NCI-H2029 treated with DMSO at 0.1 percent for 48 hours (cell line): ENCODE measurements at regions not wholly inside any gene's neighbourhood (a gene's known extent, or its start where the extent isn't known, plus 50 kb on each side); places are given as distances from the start of the nearest gene placed in this dataset.
A peak's percentile ranks its signal among the peaks of the same experiment; 100 is the strongest.

Source experiments
- DNase-seq: peaks from one replicate; lab custom pipeline; 2025; lab: John Stamatoyannopoulos, UW

DNA sequence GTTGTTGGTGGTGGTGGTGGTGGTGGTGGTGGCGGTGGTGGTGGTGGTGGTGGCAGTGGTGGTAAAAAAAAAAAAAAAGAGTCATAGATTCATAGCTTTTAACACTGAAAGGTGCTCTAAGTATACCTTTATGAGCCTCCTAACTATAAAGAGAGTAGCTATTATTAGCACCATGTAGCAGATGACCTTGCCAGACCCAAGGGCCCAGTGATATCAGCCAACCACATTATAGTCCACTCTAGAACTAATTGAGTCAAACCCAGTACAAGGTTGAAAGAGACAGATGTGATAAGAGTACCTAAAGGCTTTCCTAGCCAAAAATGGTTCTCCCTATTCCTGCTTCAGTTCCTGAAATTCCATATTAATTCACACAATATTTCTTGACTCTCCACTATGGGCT lies 245.3 kb downstream of the HACE1 start:
- no peak for DNase-seq

DNA sequence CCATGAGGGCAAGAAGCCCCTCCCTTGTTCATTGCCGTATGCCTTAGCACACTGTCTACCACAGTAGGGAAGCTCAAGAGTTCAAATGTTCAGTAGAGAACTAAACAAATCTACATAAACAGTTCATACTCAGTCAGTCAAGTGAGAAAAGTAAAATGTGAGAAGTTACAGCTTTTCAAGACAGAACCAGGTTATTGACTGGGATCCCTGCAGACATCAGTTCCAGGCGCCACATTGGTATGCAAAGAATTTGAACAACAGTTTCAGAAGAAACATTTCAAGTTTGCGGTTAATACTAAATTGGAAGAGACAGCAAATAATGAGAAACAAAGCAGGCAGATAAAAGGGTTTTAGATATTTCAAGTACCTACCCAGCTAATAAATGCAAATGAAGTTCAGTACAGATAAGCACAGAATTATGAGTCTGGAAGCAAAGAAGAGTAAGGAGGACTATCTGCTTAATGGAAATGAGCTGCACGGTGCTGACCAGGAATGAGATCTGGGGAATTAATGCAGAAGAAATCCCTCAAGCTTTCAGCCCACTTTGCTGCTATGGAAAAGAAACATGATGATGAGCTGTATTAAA lies 246.2 kb downstream of the HACE1 start:
- DNase-seq = no peak

DNA sequence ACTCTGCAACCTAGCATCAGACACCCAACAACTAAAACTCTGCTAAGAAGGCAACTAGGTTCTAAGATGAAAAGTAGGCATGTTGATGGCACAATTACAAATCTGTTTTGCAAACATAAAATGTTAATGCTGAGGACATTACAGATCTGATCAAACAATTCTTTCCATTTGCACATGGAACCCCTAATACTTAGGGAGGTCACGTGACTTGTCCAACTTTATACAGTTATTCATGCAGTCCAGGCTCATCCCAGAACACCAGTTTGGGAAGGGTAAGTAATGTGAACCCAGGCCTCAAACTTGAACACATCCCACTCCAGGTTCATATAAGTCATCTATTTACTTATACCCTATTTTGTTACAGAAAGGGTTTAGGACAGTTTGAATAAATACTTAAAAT lies 247.2 kb downstream of the HACE1 start:
- no peak for DNase-seq

DNA sequence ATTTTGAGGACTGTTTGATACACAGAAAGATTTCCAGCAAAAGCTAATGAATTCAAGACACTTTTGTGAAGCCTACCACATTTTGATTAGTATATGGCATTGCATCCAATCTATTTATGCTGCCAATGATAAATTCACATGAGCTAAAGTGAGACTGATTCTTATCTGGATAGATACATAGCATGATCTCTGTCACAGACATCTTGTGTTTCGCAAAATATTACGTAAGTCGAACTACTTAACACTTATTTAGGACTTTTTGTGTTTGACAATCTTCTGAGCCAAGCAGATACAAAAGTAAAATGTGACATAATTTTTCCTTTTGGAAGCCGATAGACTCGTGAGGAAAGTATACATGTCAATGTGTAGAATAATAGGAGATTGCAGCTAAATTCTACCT lies 251.6 kb downstream of the HACE1 start:
- DNase-seq = no peak

DNA sequence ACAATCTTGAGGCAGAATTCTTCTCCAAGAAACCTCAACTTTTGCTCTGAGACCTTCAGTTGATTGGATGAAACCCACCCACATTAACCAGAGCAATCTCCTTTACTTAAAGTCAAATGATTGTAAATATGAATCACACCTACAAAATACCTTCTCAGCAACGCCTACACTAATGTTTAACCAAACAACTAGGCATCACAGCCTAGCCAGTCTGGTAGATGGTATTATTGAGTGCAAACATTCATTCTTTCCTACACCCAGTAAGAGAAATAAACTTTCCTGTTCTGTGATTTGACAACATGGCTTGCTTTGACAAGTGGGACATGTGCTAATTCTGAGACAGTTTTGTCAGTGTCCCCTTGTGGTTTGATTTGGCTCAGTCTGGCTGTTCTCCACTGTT lies 252.2 kb downstream of the HACE1 start:
- DNase-seq = no peak

DNA sequence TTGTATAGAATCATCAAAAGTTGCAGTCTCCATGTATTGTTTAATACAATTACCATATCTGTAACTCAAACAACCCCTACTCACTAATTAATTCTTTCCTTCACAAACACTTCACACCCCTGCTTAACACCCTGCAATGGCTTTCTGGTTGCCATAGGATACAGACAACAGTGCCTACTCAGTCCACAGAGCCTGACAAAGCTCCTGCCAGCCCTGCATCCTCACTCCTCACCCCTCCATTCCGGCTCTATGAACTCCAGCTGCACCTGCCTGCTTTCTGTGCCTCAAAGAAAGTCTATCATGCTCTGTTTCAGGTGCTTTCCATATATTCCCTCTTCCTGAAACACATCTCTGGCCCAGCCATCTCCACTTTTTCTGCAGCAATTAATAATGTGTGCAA lies 253.4 kb downstream of the HACE1 start:
- DNase-seq = peak; percentile 60

DNA sequence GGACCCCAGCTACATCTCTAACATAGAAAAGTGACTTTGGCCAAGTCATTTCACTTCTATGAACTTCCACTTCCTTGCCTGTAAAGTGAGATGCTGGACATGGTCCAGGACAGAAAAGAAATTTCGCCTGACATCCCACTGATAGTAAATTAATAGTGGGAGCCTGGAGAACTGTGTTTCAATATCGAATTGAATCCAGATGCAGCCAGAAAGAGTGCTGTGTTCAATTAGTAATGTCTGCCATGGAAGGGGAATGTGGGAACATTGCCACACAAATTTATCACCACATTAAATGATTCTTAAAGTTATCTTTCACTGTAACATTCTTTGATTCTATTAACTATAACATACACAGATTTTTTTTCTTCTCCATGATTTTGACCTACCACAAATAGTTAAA lies 255.0 kb downstream of the HACE1 start:
- no peak for DNase-seq

DNA sequence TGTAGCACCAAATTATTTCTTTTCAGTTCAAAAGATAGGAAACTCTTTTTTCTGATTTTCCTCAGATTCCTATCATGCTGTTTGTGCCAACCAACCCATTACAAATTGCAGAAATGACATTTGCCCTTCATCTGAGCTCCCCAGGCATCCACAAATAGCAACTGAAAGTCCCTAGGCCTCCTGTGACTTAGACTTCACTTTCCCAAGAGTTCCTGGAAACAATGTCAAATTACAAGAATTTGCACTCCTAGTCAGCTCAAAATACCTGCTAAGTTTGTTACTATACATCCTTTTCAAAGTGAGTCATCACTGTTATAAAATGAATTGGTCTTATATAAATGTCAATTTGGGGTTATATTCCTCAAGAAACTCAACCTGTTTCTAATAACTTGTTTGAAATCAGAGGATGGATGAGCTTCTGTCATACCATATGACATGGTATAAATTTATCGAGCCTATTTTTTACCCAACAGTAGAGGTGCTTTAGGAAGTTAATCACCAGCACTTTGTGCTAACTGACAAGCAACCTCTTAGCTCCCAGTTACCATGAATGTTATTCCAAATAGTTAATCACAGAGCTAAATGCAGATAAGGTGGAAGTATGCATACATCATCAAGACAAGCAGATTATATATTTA lies 256.5 kb downstream of the HACE1 start:
- no peak for DNase-seq

DNA sequence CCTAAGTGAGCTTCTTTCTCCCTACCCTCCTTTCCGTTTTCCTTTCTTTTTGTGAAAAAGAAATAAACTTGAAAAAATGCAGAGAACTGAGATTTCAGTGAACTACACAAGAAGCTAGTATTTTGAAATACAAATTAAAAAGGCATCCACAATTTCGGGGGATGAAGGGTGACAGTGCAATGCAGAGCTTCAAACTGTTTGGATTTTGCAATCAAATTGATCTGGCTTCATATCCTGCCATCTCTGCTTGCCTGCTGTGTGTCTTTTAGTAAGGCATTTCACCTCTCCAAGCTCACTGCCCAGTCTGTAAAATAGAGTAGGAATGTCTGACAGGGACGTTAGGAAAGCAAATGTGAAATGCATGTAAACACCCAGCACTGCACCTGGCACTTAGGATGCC lies 258.0 kb downstream of the HACE1 start:
- DNase-seq = no peak

DNA sequence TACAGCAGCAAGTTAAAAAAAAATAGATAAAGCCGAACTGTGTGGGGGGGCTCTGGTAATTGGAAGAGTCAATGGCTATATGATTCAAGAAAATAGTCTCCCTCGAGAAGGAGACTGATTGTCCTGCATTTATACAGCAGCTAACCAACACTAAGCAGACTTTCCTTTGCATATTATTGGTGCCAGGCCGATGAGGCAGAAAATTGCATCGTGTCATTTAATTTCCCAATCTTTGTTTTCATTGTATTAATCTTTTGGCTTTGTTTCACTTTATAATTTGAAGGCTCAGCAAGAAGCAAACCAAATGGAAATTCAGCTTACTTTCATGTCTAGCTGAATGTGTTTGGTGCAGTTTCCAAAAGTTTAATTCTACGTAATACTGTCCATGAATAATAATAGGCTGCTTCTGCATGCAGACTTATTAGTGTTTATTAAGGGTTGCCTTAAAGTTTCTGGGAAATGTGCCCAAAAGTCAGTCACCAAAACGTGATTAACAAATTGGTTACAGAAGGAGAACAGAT lies 258.5 kb downstream of the HACE1 start:
- DNase-seq = no peak

DNA sequence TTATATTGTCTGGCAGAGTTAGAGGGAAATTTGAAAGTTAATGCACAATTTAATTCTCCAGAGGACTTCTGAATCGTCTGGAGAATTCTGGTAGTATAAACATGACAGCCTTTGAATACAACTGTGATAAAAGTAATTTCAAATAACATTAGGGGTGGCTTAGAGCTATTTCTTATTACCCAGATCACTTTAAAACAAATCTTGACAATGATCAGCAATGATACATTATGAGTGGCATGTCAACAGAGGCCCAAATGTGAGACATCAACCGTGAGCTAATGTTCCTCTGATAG lies 259.1 kb downstream of the HACE1 start:
- DNase-seq = no peak

DNA sequence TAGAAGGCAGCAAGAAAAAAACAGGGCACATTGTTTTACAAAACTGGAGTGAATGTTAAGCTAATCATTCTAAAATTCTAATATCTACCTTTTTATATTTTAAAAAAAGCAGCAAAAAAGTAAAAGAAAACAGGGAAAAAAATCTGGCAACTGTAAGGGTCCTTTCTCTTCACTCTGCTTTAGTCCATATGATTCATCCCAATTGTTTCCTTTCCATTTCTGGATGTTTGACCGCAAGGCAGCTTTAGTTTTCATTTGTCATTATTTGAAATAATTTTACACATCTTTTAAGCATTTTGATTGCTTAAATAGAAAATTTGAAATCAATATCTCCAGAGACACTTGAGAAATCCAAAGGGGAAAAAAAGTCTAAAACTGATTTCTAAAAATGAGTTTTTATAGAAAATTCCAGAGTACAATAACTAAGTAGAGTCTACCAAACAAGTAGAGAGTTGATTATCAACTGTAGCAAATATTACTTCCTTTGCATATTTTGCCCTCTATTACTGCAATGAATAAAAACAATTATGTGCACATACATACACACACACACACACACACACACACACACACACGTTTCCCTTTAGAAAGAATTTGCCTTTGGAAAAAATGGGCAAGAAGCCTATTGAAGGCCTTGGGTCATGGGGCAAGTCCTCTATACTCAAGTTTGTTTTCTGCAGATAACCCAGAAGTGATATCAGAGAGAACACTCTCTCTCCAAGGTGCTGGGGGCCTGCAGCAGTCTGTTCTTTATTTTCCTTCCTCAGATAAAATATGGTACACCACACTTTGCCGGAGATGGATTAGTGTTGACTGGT lies 259.7 kb downstream of the HACE1 start:
- DNase-seq = no peak

DNA sequence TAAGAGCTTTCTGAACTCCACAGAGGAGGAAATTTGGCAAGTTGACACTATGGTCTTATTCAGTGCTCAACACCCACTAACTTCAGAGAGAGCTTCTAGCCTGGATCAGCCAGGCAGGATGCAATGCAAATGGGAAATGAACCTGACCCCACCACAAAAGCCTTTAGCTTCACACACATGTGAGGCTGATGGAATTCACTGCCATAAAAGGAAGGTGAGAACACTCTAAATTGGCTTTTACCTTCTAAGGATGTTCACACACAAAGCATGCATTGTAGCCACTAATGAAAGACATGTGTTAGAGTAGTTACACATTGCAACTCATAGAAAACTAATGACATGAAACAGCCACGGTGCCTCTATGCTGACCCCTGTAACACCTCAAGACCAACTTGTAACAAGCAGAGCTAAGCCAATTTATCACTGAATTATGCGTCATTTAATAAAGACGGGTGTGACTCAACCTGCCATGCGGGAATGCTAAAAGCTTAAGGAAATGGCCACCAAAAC lies 262.1 kb downstream of the HACE1 start:
- DNase-seq = no peak

DNA sequence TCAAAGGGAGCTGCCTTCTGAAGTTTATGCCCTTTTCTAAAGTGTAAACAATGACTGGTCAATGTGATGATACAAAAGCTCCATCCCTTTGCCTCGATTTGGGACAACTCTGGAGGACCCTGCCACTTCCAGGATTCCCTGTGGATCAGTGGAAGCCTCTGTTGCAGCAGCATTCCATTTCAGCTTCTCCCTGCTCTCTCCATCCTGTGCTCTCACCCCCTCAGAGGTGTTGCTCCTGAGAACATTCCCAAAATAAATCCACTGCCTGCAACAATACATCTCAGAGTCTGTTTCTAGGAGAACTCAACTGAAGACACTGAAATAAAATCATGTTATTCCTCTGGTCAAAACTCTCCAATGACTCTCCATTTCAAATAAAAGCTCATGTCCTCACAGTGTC lies 263.6 kb downstream of the HACE1 start:
- no peak for DNase-seq

DNA sequence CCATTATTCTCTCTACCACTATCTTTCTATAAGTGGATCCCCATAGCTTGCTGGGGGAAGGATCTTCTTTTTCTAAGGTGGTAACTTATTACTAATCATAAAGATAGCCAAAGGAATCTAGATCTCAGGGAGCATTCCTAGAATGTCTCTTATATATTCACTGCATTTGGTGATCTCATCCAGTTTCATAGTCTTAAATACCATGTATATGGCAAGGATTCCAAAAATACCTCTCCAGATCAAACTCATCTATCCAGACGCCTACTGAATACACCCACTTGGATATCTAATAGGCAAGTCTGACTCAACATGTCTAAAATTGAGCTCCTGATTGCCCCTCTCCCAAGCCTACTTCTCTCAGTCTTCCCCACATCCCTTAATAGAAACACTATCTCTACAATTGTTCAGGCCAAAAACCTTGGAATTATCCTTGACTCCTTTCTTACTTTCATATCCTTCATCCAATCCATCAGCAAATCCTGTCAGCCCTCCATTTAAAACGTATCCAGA lies 264.4 kb downstream of the HACE1 start:
- no peak for DNase-seq

DNA sequence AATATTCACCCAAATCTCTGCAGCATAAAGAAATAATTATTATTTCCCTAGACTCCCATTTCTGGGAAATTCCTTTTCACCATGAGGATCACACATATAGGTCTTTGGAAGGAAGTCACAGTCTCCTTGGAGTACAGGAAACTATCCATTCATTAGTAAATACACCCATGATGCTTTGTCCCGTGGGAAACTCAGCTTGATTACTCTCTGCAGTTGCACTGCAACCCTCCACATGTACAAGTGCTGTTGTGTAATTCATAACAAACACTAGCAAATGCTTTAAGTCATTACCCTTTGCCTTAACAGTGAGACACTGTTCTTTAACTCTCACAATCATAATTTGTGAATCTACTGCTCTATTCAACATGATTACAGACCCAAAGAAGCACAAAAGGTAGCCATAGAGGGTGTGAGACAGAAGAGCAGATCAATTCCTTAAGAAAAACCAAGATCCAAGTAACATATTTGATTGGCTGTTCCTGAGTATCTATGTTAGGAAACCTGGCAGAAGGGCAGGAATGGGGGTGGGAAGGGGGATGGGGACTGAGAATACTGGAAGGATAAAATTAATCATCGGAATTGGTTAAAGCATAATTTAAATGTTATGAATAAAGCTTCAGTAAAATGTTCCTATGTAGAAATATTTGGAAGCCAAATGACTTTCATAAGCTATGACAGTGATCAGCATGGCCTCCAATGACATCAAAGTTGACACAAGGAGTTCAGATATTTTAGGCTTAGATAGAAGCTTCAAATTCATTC lies 268.0 kb downstream of the HACE1 start:
- no peak for DNase-seq

DNA sequence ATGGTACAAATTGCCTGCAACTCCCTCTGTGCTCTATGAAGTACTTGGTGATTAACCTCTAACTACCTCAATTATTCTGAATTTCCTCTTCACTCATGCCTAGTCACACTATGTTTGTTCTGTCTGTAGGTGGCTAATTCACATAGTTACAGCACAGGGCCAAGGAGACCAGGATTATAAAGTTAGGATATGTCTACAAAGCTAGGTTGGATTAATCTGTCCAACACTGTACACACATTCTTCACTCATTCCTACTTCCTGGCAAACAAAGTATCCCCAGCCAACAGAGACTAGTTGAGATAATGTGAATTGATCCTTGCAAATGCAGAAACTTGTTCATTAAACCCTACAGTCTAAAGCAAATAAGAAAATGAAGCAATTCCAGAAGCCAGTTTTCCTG lies 269.8 kb downstream of the HACE1 start:
- DNase-seq = no peak

DNA sequence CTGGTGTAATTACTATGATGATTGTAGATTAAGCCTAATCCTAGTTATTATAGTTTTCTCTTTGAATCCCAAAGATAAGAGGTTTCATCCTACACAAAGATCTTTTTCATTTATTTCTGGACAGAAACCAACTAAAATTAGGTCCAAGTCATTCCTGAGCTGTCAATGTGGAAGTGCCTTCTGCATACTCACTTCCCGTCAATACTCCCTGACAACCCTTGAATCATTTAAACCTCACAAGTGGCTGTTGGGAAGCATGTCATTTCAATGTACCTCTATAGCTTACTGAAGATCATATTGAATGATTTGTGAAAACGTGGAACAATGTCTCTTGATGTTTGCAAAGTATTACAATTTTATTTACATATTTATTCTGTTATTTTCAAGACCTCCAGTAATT lies 274.1 kb downstream of the HACE1 start:
- DNase-seq = no peak

DNA sequence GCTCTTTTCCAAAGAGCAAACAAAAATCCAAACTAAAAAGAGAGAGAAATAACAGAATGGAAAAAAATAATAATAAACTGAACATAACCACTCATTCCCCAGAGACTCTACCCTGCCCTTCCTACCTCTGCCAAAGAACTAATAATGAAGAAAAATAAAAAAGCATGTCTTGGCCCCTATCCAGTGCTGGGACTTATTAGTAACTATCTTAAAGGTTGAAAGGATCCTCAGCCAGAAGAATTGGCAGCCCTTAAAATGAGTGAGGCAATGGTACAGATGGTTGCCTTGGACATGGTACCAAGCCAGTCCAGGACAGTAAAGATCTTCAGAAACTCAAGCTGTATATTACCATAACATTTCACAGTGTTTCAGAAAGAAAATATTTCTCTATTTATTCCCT lies 279.3 kb downstream of the HACE1 start:
- DNase-seq = no peak

DNA sequence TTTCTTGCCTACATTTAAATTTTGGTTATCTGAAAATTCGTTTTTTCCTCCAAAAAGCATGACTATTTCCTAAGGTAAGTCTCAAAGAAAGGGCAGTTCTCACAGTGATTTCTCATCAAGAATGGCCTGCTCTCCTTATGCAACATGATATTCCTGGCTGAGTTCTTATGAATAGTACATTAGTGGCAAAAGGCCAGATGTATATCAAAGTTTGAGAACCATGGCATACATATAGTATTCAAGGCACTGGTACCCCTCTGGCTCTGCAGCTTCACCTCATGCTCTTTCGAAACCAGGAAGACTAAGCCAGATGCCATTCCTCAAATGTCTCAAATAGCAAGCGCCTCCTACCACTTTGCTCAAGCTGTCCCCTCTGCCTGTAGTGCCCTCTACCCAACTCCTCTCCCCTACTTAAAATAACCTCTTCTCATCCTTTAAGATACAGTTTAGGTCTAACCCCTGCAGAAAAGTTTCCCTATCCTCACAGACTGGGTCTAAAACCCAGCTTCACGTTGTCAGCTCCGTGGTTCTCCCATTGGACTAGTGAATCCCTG lies 280.3 kb downstream of the HACE1 start:
- DNase-seq = no peak

DNA sequence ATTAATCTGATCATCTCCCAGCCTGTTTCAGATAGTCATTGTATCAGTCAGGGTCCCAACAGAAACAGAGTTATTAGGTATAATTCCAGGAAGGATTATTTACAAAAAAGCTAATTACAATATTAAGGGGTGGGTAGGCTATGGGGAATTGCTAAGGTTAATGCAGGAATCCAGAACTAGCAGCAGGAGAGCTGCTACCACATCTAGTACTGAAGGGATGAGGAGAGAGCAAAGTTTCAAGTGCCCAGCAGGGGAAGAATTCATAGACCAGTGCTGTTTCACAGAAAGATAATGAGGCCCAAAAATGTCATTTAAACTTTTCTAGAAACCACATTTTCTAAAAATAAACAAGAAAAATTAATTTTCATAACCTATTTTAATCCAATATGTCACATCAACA lies 284.2 kb downstream of the HACE1 start:
- no peak for DNase-seq

DNA sequence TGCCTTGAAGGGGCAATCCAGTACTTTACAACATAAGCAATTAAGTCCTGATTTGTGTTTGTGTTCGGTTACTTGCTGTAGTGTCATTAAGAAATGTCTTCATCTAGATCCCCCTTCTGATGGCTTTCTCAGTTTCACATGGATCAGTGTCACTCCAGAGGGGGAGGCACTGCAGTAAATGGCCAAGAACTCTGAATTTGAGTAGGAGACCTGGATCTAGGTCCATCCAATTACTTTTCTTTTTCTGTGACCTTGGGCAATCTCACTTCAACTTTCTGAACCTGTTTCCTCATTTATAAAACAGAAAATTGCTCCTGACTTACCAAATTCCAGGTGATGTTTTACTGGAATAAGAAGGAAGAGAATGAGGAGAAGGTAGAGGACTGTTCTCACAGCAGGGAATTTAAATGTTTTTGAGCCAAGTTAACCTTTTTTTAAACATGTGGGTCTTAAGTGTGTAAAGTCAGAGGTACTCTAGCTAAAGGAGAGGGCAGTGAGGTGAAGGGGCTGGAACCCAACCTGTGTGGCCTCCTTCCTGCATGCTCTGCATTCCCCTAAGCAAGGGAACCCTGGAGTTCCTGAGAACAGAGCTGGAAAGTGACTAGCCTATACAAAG lies 285.5 kb downstream of the HACE1 start:
- DNase-seq = no peak
